ENCODE measurements at regions not wholly inside any gene's neighbourhood (a gene's known extent, or its start where the extent isn't known, plus 50 kb on each side); places are given as distances from the start of the nearest gene placed in this dataset.

DNA sequence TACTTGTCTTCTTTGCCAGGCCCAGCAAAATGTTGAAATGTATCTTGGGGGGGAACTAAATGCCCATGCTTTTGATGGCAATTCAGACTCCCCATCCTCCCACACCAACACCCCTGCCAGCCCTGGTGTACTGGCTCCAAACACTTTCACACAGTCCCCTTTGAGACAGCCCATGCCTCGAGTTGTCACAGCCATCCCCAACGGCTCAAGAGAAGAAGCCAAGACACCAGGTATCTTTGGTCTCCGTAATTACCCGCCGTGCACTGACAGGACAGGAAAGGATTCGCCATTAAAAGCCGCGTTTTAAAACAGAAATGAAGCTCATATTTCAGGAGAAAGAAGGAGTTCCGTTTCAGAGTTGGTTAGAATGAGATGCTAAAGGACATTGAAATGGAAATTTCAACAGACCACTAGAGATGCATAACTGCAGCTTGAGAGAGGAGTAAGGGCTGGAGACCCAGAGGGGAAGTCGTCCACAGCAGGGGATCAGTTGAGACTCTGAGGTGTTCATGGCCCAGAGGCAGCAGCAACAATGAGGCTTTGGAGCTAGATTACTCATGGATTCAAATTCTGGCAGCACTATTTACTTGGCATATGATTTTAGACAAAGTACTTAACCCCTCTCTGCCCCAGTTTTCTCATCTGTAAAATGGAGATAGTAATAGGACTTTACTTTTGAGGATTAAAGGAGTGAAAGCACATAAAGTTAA lies 63.5 kb upstream of the ADGRF1 start:
- no peak overlapping the region for H3K4me3 ChIP-seq
- no peaks in the 10 kb centered on the region for H3K36me3 ChIP-seq
- no peaks in the 10 kb centered on the region for H3K9me3 ChIP-seq
- DNase-seq (ENCODE audit: low spot score): no peak
- no peak overlapping the region for H3K27ac ChIP-seq
- TF ChIP-seq, protein P1, sequence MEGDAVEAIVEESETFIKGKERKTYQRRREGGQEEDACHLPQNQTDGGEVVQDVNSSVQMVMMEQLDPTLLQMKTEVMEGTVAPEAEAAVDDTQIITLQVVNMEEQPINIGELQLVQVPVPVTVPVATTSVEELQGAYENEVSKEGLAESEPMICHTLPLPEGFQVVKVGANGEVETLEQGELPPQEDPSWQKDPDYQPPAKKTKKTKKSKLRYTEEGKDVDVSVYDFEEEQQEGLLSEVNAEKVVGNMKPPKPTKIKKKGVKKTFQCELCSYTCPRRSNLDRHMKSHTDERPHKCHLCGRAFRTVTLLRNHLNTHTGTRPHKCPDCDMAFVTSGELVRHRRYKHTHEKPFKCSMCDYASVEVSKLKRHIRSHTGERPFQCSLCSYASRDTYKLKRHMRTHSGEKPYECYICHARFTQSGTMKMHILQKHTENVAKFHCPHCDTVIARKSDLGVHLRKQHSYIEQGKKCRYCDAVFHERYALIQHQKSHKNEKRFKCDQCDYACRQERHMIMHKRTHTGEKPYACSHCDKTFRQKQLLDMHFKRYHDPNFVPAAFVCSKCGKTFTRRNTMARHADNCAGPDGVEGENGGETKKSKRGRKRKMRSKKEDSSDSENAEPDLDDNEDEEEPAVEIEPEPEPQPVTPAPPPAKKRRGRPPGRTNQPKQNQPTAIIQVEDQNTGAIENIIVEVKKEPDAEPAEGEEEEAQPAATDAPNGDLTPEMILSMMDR (IDR thresholded peaks at IDR 0.05): no peak
- no peaks in the 10 kb centered on the region for H3K4me1 ChIP-seq
- no peaks in the 10 kb centered on the region for H3K27me3 ChIP-seq

DNA sequence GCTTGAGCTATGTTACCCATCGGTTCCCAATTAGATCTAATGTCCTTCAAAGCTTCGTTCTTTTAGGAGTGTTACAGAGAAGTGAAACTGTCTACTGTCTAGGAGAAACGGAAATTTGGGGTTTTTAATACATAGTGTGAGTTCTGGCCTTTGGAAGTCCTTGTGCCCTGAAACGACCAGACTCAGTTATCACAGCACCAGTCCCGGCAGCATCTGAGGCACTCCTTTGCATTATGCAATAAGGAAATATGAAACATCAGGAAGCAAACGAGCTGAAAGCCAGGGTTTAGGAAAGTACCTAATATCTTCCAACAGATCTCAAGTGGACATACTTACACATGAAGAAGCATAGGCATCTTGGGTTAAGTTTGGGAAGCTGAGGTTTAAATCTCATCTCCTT lies 61.8 kb upstream of the ADGRF1 start:
- Histone ChIP-seq H3K27ac (no peak overlapping the region), H3K4me1 (peaks cover 0 to 4% of the 10 kb centered on the region in 2 donors), H3K9me3 (no peaks in the 10 kb centered on the region), H3K27me3 (no peaks in the 10 kb centered on the region), H3K4me3 (no peak overlapping the region), H3K36me3 (no peaks in the 10 kb centered on the region)
- TF ChIP-seq, protein P1 (IDR thresholded peaks at IDR 0.05): no peak
- DNase-seq (ENCODE audit: low spot score): no peak

DNA sequence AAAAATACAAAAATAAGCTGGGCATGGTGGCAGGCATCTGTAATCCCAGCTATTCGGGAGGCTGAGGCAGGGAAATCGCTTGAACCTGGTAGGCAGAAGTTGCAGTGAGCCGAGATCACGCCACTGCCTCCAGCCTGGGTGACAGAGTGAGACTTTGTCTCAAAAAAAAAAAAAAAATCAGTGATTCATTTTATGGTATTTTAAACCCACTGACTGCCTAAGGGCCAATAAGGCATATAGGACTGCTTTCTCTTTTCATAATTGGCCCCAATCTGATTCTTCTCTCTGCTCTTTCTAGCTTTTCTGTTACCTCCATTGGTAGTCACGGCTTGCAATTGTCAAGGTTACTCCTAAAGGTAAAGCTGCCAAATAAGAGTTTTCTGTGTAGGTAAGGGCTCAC lies 60.2 kb upstream of the ADGRF1 start:
- H3K27me3 ChIP-seq: no peaks in the 10 kb centered on the region
- DNase-seq (ENCODE audit: low spot score): no peak
- H3K4me1 ChIP-seq: peaks cover 0 to 19% of the 10 kb centered on the region in 2 donors
- no peaks in the 10 kb centered on the region for H3K36me3 ChIP-seq
- TF ChIP-seq, protein P1 (IDR thresholded peaks at IDR 0.05): no peak
- H3K4me3 ChIP-seq: no peak overlapping the region
- H3K27ac ChIP-seq: no peak overlapping the region
- no peaks in the 10 kb centered on the region for H3K9me3 ChIP-seq

DNA sequence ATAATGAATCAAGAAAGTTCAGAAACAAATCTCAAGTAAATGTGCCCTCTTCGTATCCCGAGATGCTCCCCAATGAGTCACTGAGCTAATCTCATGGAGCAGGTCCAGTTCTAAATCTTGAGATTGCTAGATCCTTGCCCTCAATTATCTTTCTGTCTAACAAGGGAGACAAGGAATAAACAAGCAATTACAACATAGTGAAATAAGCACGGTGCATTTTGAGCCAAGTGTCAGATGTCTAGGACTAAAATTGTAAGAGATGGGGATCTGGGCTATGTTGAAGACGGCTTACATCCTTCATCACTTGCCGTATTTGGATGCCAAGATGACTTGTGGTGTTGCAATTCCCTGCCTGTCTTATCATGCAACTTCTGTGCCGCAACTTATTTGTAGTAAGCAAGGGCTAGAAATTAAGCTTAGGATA lies 56.5 kb upstream of the ADGRF1 start:
- H3K4me1 ChIP-seq: peaks cover 0 to 19% of the 10 kb centered on the region in 2 donors
- DNase-seq (ENCODE audit: low spot score): no peak
- H3K27ac ChIP-seq: peak overlapping the region in 1 of 2 donors; percentile 9
- H3K9me3 ChIP-seq: no peaks in the 10 kb centered on the region
- H3K36me3 ChIP-seq: no peaks in the 10 kb centered on the region
- TF ChIP-seq, protein P1 (IDR thresholded peaks at IDR 0.05): no peak
- H3K4me3 ChIP-seq: no peak overlapping the region
- H3K27me3 ChIP-seq: no peaks in the 10 kb centered on the region

DNA sequence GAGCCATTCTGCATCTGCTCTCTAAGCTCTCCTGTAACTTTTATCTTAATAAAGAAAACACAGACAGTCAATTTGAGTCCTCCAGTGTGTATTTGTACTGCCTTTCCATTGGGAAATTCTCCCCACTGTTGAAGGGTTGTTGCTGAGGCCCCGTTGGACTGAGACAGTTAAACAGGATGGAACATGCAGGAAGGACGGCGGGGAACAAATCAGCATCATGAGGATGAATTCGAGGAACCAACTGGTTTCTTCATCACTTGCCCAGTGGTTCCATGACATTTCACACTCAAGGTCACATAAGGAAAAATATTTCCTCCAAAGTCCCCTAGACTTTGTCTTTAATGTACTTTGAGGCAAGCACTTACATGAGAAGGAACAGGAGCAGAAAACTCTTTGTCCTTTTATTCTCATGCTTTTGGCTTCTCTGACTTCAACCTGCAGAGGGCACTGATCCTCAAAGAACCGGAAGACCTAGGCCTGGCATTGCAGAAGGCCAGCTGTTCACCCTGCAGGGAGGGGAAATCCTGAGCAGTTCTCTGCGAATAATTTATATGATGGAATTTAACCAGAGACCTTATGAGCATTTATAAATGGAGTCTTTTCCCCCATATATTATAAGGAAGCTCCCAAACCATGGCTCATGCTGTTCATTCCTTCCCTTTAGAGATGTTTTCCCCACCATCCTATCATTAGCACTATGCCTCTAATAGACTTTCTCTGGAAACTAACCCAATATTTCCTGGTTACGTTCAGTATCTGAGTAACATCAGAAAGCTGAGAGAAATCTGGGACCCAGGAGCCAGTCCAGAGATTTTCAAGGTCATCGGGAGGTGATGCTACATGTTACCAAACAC lies 55.2 kb upstream of the ADGRF1 start:
- Histone ChIP-seq H3K36me3 (no peaks in the 10 kb centered on the region), H3K4me3 (no peak overlapping the region), H3K4me1 (peaks cover 0 to 19% of the 10 kb centered on the region in 2 donors), H3K9me3 (no peaks in the 10 kb centered on the region), H3K27ac (peak overlapping the region in 1 of 2 donors; percentile 9), H3K27me3 (no peaks in the 10 kb centered on the region)
- TF ChIP-seq, protein P1 (IDR thresholded peaks at IDR 0.05): peak; percentile 63 to 73
- peak; percentile 75 for DNase-seq (ENCODE audit: low spot score)
